Naive thymus-derived CD8-positive, alpha-beta T cell (primary cell): ENCODE measurements at regions not wholly inside any gene's neighbourhood (a gene's known extent, or its start where the extent isn't known, plus 50 kb on each side); places are given as distances from the start of the nearest gene placed in this dataset.

Experiments used
- ATAC-seq, 2 donors: fragments of 150-1000 bp; cut with Tn5 transposase in 1 of 2; sonication (Bioruptor Pico), chemical (Tn5 transposase) in 1 of 2; 1 replicate in 1 of 2; 2 replicates in 1 of 2; pipeline ENCODE4 v1.10.0; 2021; ENCODE audit warnings: mild to moderate bottlenecking in 2 of 2, moderate library complexity in 2 of 2
- POLR2A ChIA-PET: fragments of 350-600 bp; sonication (Branson Sonifier 250); formaldehyde crosslinking; loops from one replicate; lab custom pipeline; 2021; ENCODE audit warnings: antibody characterized with exemption; lab: Charles Lee
- DNase-seq, 10 donors: peaks; one replicate each; pipeline versions ENCODE4 v3.0.0 to v3.0.0-alpha.2; 2020 to 2022
- H3K27ac Mint-ChIP-seq, 10 donors: one replicate each; pipeline ENCODE4 v1.8.0; 2020 to 2022; ENCODE audit warnings: mild to moderate bottlenecking in 10 of 10, mixed read lengths in 10 of 10, moderate library complexity in 4 of 10, inconsistent platforms in 1 of 10
- H3K27me3 Mint-ChIP-seq, 5 donors: one replicate each; pipeline ENCODE4 v1.8.0; 2021 to 2022; ENCODE audit warnings: mixed read lengths in 5 of 5
- H3K36me3 Mint-ChIP-seq, 3 donors: one replicate each; pipeline ENCODE4 v1.8.0; 2020 to 2022; ENCODE audit warnings: mixed read lengths in 3 of 3, mild to moderate bottlenecking in 2 of 3, inconsistent platforms in 1 of 3
- H3K4me1 Mint-ChIP-seq, 4 donors: one replicate each; pipeline ENCODE4 v1.8.0; 2021 to 2022; ENCODE audit warnings: mixed read lengths in 4 of 4
- H3K4me3 Mint-ChIP-seq, 10 donors: one replicate each; pipeline ENCODE4 v1.8.0; 2020 to 2022; ENCODE audit warnings: mild to moderate bottlenecking in 10 of 10, mixed read lengths in 10 of 10, moderate library complexity in 6 of 10, inconsistent platforms in 1 of 10
- H3K9me3 Mint-ChIP-seq, 9 donors: one replicate each; pipeline ENCODE4 v1.8.0; 2020 to 2022; ENCODE audit warnings: mixed read lengths in 9 of 9, mild to moderate bottlenecking in 3 of 9, inconsistent platforms in 1 of 9, moderate library complexity in 1 of 9

GRCh38 chr7:1286946-1287645 is 54.4 kb downstream of the UNCX start:
- ATAC-seq (no peak), DNase-seq (peak in 1 of 10 donors; percentile 44)
- Mint-ChIP-seq H3K27me3 (peaks cover 2 to 17% (median 5%) of the 10 kb centered on the region in 5 donors), H3K4me3 (no peak overlapping the region), H3K36me3 (no peaks in the 10 kb centered on the region), H3K27ac (no peak overlapping the region), H3K4me1 (peaks cover 1 to 12% (median 8%) of the 10 kb centered on the region in 4 donors), H3K9me3 (peaks cover 0 to 2% (median 0%) of the 10 kb centered on the region in 9 donors)
- POLR2A ChIA-PET, result no interaction called here

DNA sequence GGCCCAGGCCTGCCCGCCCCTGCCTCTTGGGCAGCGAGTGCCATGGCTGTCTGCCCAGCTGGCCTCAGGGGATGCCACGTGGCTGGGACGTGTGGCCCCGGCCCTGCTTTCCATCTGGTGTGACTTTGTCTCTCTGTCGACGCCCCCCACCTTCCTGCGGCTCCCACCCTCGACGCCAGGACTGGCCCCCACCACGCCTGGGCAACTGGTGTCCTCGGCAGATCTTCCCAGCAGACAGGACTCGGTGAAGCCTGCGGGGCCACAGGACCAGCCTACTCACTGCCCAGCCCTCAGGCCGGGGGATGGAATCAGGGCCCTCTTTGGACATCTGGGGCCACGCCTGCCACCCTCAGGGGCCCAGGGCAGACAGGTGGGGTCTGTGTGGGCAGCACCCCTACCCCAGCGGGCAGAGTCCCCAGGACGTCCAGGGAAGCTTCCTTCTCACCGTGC is 55.1 kb downstream of the UNCX start:
- POLR2A ChIA-PET, result no interaction called here

GRCh38 chr7:1288390-1288995 is 55.8 kb downstream of the UNCX start:
- Mint-ChIP-seq H3K4me1 (peaks cover 1 to 12% (median 8%) of the 10 kb centered on the region in 4 donors), H3K4me3 (no peak overlapping the region), H3K27ac (no peak overlapping the region), H3K27me3 (peaks cover 2 to 18% (median 5%) of the 10 kb centered on the region in 5 donors), H3K9me3 (no peaks in the 10 kb centered on the region), H3K36me3 (no peaks in the 10 kb centered on the region)
- ATAC-seq (no peak), DNase-seq (peak in 1 of 10 donors; percentile 54)
- POLR2A ChIA-PET, result no interaction called here

More for the DNA sequence above, 55.1 kb downstream of the UNCX start:
- peaks cover 2 to 20% (median 5%) of the 10 kb centered on the region in 5 donors for H3K27me3 Mint-ChIP-seq
- peaks cover 0 to under 1% (median 0%) of the 10 kb centered on the region in 9 donors for H3K9me3 Mint-ChIP-seq
- no peak overlapping the region for H3K4me3 Mint-ChIP-seq
- peaks cover 1 to 12% (median 8%) of the 10 kb centered on the region in 4 donors for H3K4me1 Mint-ChIP-seq
- peak in 1 of 10 donors; percentile 41 for DNase-seq
- ATAC-seq, result no peak
- H3K36me3 Mint-ChIP-seq, result no peaks in the 10 kb centered on the region
- no peak overlapping the region for H3K27ac Mint-ChIP-seq

DNA sequence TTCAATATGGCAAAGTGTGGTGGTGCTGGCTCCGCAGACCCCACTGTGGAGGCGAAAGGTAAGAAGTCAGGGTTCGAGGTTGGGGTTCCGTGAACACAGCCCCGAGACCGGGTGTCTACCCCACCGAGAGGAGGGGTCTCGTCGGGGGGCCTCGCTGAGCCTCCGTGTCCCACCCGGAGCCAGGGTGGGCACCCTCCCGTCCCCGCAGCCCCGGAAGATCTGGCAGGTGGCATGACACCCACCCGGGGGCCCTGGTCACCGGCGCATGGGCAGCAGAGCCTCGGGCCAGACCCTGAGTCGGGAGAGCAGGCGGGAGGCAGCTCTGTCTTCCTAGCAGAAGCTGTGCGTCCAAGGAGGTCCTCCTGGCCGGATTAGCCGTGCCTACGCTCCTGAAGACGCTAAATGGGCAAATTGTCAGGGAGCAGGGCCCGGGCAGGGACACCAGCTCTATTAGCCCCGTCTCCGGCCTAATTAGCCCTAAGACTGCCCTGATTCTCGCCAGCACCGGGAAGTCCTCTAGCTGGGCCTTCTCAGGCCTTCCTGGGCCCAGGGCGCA is 56.4 kb downstream of the UNCX start:
- no peaks in the 10 kb centered on the region for H3K9me3 Mint-ChIP-seq
- H3K27ac Mint-ChIP-seq, result no peak overlapping the region
- no peak for ATAC-seq
- peak overlapping the region in 4 of 10 donors; percentile 29 to 81 (median 65) for H3K4me3 Mint-ChIP-seq
- peaks cover 2 to 21% (median 7%) of the 10 kb centered on the region in 5 donors for H3K27me3 Mint-ChIP-seq
- POLR2A ChIA-PET, result no interaction called here
- peaks cover 1 to 12% (median 8%) of the 10 kb centered on the region in 4 donors for H3K4me1 Mint-ChIP-seq
- H3K36me3 Mint-ChIP-seq, result no peaks in the 10 kb centered on the region
- peak in 1 of 10 donors; percentile 47 for DNase-seq

DNA sequence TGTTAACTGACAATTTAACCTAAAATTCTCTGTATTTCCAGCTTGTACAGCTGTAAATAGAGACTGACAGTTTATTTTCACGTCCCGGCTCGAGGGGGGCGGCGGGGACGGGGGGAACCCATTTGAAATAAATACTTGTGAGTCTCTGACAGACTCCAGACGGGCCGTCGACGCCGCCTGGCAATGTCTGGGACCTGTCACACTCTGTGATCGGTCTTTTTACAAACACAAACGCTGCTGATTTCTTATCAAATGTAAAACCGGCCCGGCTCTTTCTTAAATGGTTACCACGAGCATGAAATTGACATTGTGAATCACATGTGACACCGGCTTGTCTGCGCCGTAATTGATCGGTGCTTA is 57.0 kb downstream of the UNCX start:
- Mint-ChIP-seq H3K27ac (no peak overlapping the region), H3K27me3 (peaks cover 2 to 23% (median 7%) of the 10 kb centered on the region in 5 donors), H3K4me3 (peak overlapping the region; percentile 76 to 93 (median 80)), H3K36me3 (no peaks in the 10 kb centered on the region), H3K9me3 (no peaks in the 10 kb centered on the region), H3K4me1 (peaks cover 1 to 12% (median 8%) of the 10 kb centered on the region in 4 donors)
- ATAC-seq, result peak; percentile 16 to 20
- POLR2A ChIA-PET, result no interaction called here
- peak in 1 of 10 donors; percentile 40 for DNase-seq

- POLR2A ChIA-PET, result no interaction called here
- no peaks in the 10 kb centered on the region for H3K9me3 Mint-ChIP-seq
- H3K4me3 Mint-ChIP-seq, result peak overlapping the region; percentile 76 to 93 (median 80)
- H3K36me3 Mint-ChIP-seq, result no peaks in the 10 kb centered on the region
- H3K4me1 Mint-ChIP-seq, result peaks cover 1 to 12% (median 8%) of the 10 kb centered on the region in 4 donors
- H3K27ac Mint-ChIP-seq, result peak overlapping the region in 1 of 10 donors; percentile 40
- ATAC-seq (peak; percentile 82 to 86), DNase-seq (peak in 6 of 10 donors; percentile 12 to 62 (median 39))
- H3K27me3 Mint-ChIP-seq, result peaks cover 2 to 23% (median 7%) of the 10 kb centered on the region in 5 donors
These were observed 57.5 kb downstream of the UNCX start for GRCh38 chr7:1290026-1290678.

- peak in 1 of 2 donors; percentile 52 for ATAC-seq
- Mint-ChIP-seq H3K9me3 (no peaks in the 10 kb centered on the region), H3K36me3 (no peaks in the 10 kb centered on the region), H3K27ac (no peak overlapping the region), H3K27me3 (peaks cover 2 to 23% (median 7%) of the 10 kb centered on the region in 5 donors), H3K4me3 (peak overlapping the region; percentile 76 to 93 (median 80)), H3K4me1 (peaks cover 1 to 12% (median 8%) of the 10 kb centered on the region in 4 donors)
- DNase-seq, result peak in 1 of 10 donors; percentile 52
- POLR2A ChIA-PET, result no interaction called here
These were observed 58.1 kb downstream of the UNCX start for GRCh38 chr7:1290679-1291356.

DNA sequence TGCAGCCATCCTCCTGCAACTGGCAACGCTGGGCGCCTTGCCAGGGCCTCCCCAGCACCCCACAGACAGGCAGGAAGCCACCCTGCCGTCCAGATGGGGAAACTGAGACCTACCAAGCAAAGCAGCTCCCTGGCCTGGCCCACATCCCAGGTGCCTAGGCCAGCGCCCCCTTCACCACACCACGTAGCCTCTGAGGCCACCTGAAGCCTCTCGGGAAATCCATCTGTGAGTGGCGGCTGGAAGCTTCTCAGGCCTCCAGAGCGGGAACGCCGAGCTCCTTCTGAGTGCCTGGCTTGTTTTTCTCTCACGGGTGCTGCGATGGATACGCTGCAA is 58.7 kb downstream of the UNCX start:
- peaks cover 2 to 23% (median 7%) of the 10 kb centered on the region in 5 donors for H3K27me3 Mint-ChIP-seq
- no peaks in the 10 kb centered on the region for H3K9me3 Mint-ChIP-seq
- ATAC-seq (no peak), DNase-seq (peak in 1 of 10 donors; percentile 22)
- H3K36me3 Mint-ChIP-seq, result no peaks in the 10 kb centered on the region
- peak overlapping the region in 9 of 10 donors; percentile 47 to 80 (median 72) for H3K4me3 Mint-ChIP-seq
- peaks cover 1 to 12% (median 8%) of the 10 kb centered on the region in 4 donors for H3K4me1 Mint-ChIP-seq
- H3K27ac Mint-ChIP-seq, result no peak overlapping the region
- POLR2A ChIA-PET, result no interaction called here

DNA sequence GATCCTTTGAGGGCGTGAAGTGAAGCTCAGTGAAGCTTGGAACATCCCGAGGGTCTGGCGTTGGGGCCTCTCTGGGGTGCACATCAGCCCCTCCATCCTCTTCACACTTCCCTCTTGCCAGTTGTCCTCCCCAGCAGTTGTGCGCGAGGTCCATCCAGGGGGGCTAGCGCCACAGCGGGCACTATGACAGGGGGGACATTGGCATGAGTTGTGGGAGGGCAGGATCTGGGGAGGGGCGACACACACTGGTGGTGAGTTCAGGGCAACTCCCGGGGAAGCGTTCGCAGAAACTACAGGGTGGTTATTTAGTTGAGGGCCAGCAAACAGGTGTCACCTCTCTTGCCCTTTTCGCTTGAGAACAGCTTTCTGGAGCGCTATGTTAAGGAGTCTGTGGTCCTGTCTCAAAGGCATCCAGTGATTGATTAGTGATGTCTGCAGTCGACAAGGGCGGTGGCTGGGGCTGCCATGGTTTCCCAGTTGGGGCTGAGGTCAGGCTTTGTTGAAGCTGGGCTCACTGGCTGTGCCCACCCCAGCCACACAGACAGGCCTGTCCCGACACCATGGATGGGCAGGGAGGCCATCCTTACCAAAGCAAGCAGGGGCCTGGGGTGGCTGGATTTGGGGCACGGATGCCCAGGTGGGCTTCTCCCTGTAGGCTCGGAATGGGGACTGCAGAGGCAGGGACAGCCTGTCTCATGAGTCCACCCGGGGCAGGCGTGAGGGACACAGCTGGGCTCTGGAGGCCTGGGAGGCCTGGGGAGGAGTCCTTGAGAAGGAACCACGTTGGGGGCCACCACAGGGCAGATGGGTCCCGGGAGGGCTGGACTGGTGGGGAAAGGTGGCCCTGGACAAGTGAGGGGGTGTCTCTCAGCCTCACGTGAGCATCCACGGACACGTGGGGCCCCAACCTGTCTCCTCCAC is 59.4 kb downstream of the UNCX start:
- H3K36me3 Mint-ChIP-seq, result no peaks in the 10 kb centered on the region
- H3K9me3 Mint-ChIP-seq, result no peaks in the 10 kb centered on the region
- DNase-seq (peak in 1 of 10 donors; percentile 54), ATAC-seq (no peak)
- H3K27ac Mint-ChIP-seq, result no peak overlapping the region
- peak overlapping the region in 8 of 10 donors; percentile 47 to 80 (median 67) for H3K4me3 Mint-ChIP-seq
- POLR2A ChIA-PET, result no interaction called here
- H3K27me3 Mint-ChIP-seq, result peaks cover under 1 to 26% (median 7%) of the 10 kb centered on the region in 5 donors
- peaks cover 1 to 12% (median 8%) of the 10 kb centered on the region in 4 donors for H3K4me1 Mint-ChIP-seq

- peak in 1 of 10 donors; percentile 60 for DNase-seq
- POLR2A ChIA-PET, result no interaction called here
These were observed 60.5 kb downstream of the UNCX start for GRCh38 chr7:1292972-1293830.

More at GRCh38 chr7:1292972-1293830, 60.5 kb downstream of the UNCX start:
- Mint-ChIP-seq H3K36me3 (no peaks in the 10 kb centered on the region), H3K27ac (no peak overlapping the region), H3K27me3 (peaks cover 5 to 35% (median 12%) of the 10 kb centered on the region in 5 donors), H3K9me3 (no peaks in the 10 kb centered on the region), H3K4me3 (peak overlapping the region in 3 of 10 donors; percentile 33 to 60 (median 44)), H3K4me1 (peaks cover 1 to 12% (median 8%) of the 10 kb centered on the region in 4 donors)
- no peak for ATAC-seq
